Activated naive CD4-positive, alpha-beta T cell treated with anti-CD3 and anti-CD28 coated beads, Interleukin-2, amount 10 ng/mL, durations not matched to agents 7 days and 5 days (primary cell): ENCODE measurements at regions not wholly inside any gene's neighbourhood (a gene's known extent, or its start where the extent isn't known, plus 50 kb on each side); places are given as distances from the start of the nearest gene placed in this dataset.
"Not testable (repeated sequence)": the region's sequence is repeated elsewhere in the genome, so short reads cannot be mapped to it uniquely, and the experiment has no call there.

Source experiments
- CTCF ChIA-PET: fragments of 350-600 bp; sonication (Branson Sonifier 250); formaldehyde crosslinking; loops from one replicate; lab custom pipeline; 2021; ENCODE audit warnings: antibody characterized with exemption; lab: Charles Lee
- DNase-seq: peaks from one replicate; pipeline ENCODE4 v3.0.0-alpha.2; 2020
- H3K27ac Mint-ChIP-seq: one replicate; pipeline ENCODE4 v1.8.0; 2021; ENCODE audit warnings: mild to moderate bottlenecking, moderate library complexity, mixed read lengths
- H3K27me3 Mint-ChIP-seq: one replicate; pipeline ENCODE4 v1.8.0; 2021; ENCODE audit warnings: mild to moderate bottlenecking, mixed read lengths
- H3K36me3 Mint-ChIP-seq: one replicate; pipeline ENCODE4 v1.8.0; 2021; ENCODE audit warnings: mixed read lengths
- H3K4me1 Mint-ChIP-seq: one replicate; pipeline ENCODE4 v1.8.0; 2021; ENCODE audit warnings: mixed read lengths
- H3K4me3 Mint-ChIP-seq: one replicate; pipeline ENCODE4 v1.8.0; 2021; ENCODE audit warnings: mild to moderate bottlenecking, moderate library complexity, mixed read lengths
- H3K9me3 Mint-ChIP-seq: one replicate; pipeline ENCODE4 v1.8.0; 2021; ENCODE audit warnings: mixed read lengths

DNA sequence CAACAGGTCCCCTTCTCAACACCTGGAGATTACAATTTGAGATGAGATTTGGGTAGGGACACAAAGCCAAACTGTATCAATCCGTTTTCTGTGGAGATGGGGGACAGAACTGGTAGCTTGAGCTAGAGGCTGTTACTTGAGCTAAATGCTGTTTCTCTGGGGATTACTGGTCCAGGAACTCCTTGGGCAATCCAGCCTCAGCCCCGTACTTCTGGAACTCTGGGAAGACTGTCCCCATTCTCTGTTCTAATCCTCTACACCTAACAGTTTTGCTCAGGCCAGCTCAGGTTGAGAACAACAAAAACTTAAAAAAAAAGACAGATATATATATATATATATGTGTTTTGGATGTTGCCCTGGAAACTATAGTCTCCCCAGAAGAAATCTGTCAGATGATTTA is 255.0 kb downstream of the GOLGA6L6 start:
- H3K36me3 Mint-ChIP-seq, H3K27ac Mint-ChIP-seq, DNase-seq, CTCF ChIA-PET, H3K4me3 Mint-ChIP-seq, H3K9me3 Mint-ChIP-seq, H3K4me1 Mint-ChIP-seq, H3K27me3 Mint-ChIP-seq: not testable (repeated sequence)

DNA sequence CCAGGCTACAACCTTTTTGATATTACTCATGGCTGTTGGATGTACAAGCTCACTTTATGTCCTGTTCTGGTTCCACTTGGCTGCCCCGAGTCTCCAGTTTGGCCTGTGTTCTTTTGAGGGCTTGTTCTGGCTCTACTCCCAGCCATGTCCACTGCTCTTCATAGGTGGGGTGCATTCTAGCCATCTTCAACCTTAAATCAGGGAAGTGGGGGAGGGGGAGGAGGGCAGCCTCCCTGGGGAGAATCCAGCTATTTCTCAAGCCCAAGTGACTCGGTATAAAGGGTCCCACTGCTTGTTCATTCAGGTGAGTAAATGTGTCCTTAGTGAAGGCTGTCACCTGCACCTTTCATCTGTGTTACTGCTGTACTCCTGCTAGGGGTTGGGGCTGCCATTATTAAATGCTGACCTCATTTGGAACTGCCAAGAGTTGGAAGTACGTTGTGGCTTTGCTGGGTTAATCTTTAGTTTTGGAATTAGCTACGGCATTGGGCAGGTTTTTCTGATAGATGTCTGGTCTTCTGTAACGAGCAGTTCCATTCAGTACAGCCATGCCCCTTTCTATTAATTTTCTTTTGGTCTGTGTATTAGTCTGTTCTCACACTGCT is 255.8 kb downstream of the GOLGA6L6 start:
- DNase-seq, H3K9me3 Mint-ChIP-seq, H3K36me3 Mint-ChIP-seq, H3K4me1 Mint-ChIP-seq, H3K27me3 Mint-ChIP-seq, H3K4me3 Mint-ChIP-seq, CTCF ChIA-PET, H3K27ac Mint-ChIP-seq: not testable (repeated sequence)

DNA sequence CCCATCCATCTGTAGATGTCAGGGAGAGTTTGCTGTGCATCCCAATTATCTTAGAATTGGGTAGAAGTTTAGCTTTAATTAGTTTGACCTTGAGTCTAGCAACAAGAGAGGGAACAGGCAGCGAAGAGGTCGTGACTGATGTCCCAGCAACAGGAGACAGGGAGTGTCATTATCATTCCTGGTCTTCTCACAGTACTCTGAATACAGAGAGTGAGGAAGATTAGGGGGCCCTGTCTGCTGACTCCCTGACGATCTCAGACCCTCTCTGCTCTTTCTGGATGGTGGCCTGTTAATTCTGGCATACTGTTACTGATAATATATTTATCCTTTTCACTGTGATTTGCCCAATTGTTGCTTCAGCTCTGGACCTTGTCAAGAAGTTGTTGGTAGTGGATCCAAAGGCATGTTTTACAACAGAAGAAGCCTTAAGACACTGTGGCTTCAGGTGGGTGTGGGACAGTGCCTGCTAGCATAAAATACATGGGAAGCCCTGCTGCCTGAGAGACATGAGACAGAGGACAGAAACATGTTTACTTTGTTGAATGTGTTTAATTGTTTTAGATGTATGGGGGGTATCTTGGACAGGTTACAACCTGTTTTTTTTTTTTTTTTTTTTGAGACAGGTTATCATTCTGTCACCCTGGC is 256.6 kb downstream of the GOLGA6L6 start:
- H3K36me3 Mint-ChIP-seq, H3K9me3 Mint-ChIP-seq, CTCF ChIA-PET, H3K4me1 Mint-ChIP-seq, H3K27me3 Mint-ChIP-seq, H3K4me3 Mint-ChIP-seq, H3K27ac Mint-ChIP-seq, DNase-seq: not testable (repeated sequence)

- H3K36me3 Mint-ChIP-seq, H3K4me3 Mint-ChIP-seq, DNase-seq, CTCF ChIA-PET, H3K9me3 Mint-ChIP-seq, H3K27ac Mint-ChIP-seq, H3K4me1 Mint-ChIP-seq, H3K27me3 Mint-ChIP-seq: not testable (repeated sequence)
Observed at GRCh38 chr15:20283651-20284050, 257.9 kb downstream of the GOLGA6L6 start.

DNA sequence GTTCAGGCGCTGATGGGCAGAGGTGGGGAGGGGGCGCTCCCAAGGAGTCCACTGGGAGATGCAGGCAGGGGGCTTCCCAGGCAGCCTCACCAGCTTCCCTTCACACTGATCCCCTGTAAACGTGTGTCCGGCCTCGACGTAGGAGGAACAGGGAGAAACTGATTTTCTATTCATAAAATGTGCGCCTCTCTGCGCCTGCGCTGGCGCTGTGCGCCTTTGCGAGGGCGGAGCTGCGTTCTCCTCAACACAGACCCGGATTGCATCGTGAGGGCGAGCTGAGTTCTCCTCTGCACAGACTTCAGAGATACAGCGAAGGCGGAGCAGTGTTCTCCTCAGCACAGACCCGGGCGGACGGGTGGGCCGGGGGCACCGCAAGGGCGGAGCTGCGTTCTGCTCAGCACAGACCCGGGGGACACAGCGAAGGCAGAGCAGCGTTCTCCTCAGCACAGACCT is 259.1 kb downstream of the GOLGA6L6 start:
- CTCF ChIA-PET, H3K4me3 Mint-ChIP-seq, H3K4me1 Mint-ChIP-seq, H3K27ac Mint-ChIP-seq, H3K9me3 Mint-ChIP-seq, H3K36me3 Mint-ChIP-seq, H3K27me3 Mint-ChIP-seq: not testable (repeated sequence)
- peak; percentile 17 for DNase-seq

DNA sequence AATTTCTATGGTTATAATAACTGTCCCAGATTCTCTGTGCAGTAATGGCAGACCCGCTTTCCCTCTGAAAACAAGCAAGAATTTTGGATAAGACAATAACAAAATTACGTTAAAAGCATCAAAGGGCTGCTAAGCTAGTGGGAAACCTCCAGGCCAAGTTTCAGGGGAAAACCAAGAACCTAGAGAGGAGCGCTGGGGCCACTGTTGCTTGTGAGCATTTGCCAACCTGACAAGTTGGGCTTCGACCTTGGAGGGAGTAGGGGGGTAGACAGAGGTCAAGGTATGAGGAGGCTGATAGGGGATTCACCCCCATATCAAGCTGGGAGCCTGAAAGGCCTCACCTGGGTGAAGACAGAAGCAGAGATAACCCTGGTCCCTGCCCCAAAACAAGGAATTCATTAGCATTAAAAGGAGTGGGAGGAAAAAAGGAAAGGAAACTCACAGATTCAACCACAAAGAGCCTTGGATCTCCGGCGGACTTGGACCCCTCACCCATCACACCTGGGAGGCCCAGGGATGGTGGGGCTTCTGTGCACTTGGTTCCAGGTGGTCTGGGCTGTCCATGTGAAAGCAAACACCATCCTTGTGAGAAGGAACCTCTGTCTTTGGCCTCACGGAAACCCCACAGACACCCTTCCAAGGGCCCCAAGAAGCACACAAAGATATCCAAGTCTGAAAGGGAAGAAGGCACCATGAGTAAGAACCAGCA is 259.9 kb downstream of the GOLGA6L6 start:
- H3K4me1 Mint-ChIP-seq, H3K27me3 Mint-ChIP-seq, H3K27ac Mint-ChIP-seq, H3K36me3 Mint-ChIP-seq, H3K9me3 Mint-ChIP-seq, H3K4me3 Mint-ChIP-seq, CTCF ChIA-PET: not testable (repeated sequence)
- peak; percentile 17 for DNase-seq

DNA sequence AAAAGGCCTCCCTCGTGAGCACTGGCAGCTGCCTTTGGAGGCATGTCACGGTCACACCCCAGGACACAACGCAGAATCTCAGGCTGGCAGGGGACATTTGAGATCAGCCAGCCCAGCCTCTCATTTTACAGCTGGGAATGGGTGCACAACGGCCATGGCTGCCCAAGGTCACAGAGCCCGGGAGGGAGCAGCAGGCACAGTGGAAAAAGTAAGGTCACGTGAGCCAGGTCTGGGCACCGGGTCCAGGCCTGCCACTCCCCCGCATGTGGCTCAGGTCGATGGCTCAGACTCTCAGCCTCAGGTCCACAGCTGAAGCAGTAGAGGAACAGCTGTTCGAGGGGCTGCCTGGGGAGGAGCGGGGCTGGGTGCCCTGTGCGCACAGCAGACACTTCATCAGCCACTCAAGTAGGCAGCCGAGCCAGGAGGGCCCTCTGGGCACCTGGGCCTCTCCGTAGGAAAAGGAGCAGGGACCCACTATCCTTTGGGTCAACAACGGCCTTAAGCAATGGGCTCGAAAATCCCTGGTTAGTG is 260.6 kb downstream of the GOLGA6L6 start:
- CTCF ChIA-PET = no interaction called here
- H3K27me3 Mint-ChIP-seq = no peaks in the 10 kb centered on the region

GRCh38 chr15:20280141-20280932 is 261.3 kb downstream of the GOLGA6L6 start:
- H3K4me1 Mint-ChIP-seq, H3K9me3 Mint-ChIP-seq, H3K27ac Mint-ChIP-seq, H3K36me3 Mint-ChIP-seq, CTCF ChIA-PET, H3K27me3 Mint-ChIP-seq, DNase-seq, H3K4me3 Mint-ChIP-seq: not testable (repeated sequence)

More for the DNA sequence above, 260.6 kb downstream of the GOLGA6L6 start:
- no peaks in the 10 kb centered on the region for H3K4me1 Mint-ChIP-seq
- H3K4me3 Mint-ChIP-seq = no peak overlapping the region
- no peaks in the 10 kb centered on the region for H3K36me3 Mint-ChIP-seq
- no peak for DNase-seq
- H3K27ac Mint-ChIP-seq = no peak overlapping the region
- H3K9me3 Mint-ChIP-seq = no peaks in the 10 kb centered on the region

- H3K4me1 Mint-ChIP-seq, H3K9me3 Mint-ChIP-seq, CTCF ChIA-PET, H3K4me3 Mint-ChIP-seq, H3K27me3 Mint-ChIP-seq, H3K27ac Mint-ChIP-seq, H3K36me3 Mint-ChIP-seq, DNase-seq: not testable (repeated sequence)
Observed at GRCh38 chr15:20279056-20279455, 262.5 kb downstream of the GOLGA6L6 start.

DNA sequence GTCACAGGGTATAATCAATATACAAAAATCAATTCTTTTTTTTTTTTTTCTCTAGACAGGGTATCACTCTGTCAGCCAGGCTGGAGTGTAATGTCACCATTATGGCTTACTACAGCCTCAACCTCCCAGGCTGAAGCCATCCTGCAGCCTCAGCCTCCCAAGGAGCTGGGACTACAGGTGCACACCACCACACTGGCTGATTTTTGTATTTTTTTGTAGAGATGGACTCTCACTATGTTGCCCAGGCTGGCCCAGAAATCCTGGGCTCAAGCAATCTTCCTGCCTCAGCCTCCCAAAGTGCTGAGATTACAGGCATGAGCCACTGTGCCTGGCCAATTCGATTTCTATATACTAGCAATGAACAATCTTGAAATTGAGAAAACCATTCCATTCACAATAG is 263.2 kb downstream of the GOLGA6L6 start:
- CTCF ChIA-PET, H3K9me3 Mint-ChIP-seq, H3K4me1 Mint-ChIP-seq, H3K27ac Mint-ChIP-seq, H3K36me3 Mint-ChIP-seq, DNase-seq, H3K27me3 Mint-ChIP-seq, H3K4me3 Mint-ChIP-seq: not testable (repeated sequence)

GRCh38 chr15:20277451-20277850 is 264.1 kb downstream of the GOLGA6L6 start:
- DNase-seq, H3K27me3 Mint-ChIP-seq, H3K4me1 Mint-ChIP-seq, CTCF ChIA-PET, H3K36me3 Mint-ChIP-seq, H3K9me3 Mint-ChIP-seq, H3K4me3 Mint-ChIP-seq, H3K27ac Mint-ChIP-seq: not testable (repeated sequence)

GRCh38 chr15:20276312-20277114 is 265.1 kb downstream of the GOLGA6L6 start:
- H3K9me3 Mint-ChIP-seq, CTCF ChIA-PET: not testable (repeated sequence)

DNA sequence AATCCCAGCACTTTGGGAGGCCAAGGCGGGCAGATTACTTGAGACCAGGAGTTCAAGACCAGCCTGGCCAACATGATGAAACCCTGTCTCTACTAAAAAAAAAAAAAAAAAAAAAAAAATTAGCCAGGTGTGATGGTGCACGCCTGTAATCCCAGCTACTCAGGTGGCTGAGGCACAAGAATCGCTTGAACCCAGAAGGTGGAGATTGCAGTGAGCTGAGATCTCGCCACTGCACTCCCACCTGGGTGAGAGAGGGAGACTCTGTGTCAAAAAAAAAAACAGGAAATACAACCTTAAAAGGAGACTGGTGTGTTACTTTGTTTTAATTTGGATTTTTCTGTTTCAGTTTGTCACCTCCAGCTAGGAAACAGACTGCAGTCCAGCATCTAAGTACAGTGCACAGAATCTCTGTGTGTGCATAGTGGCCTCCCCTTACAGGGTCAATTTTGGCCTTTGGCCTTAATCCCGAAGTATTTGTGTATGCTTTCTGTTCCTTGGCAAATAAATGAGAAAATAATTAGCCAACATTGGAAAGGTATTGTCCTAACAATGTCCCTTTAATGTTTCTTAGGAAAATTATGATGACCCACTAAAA is 266.1 kb downstream of the GOLGA6L6 start:
- H3K4me1 Mint-ChIP-seq, DNase-seq, CTCF ChIA-PET, H3K27ac Mint-ChIP-seq, H3K36me3 Mint-ChIP-seq, H3K9me3 Mint-ChIP-seq, H3K4me3 Mint-ChIP-seq, H3K27me3 Mint-ChIP-seq: not testable (repeated sequence)

More at GRCh38 chr15:20276312-20277114, 265.1 kb downstream of the GOLGA6L6 start:
- H3K36me3 Mint-ChIP-seq, H3K4me1 Mint-ChIP-seq, H3K27me3 Mint-ChIP-seq, H3K27ac Mint-ChIP-seq, H3K4me3 Mint-ChIP-seq: not testable (repeated sequence)
- DNase-seq = peak; percentile 19
